H1 (cell line): ENCODE measurements at regions not wholly inside any gene's neighbourhood (a gene's known extent, or its start where the extent isn't known, plus 50 kb on each side); places are given as distances from the start of the nearest gene placed in this dataset.

ENCODE experiments used
- CREB1 ChIP-seq: IDR thresholded peaks from 2 replicates; pipeline ENCODE4 v1.6.1; 2012; ENCODE audit warnings: inconsistent platforms
- GABPA ChIP-seq: IDR thresholded peaks from 2 replicates; pipeline ENCODE4 v1.6.1; 2011; ENCODE audit warnings: mild to moderate bottlenecking, low read length, moderate library complexity, borderline replicate concordance; ENCODE audit not compliant: insufficient read depth
- MAX ChIP-seq: IDR thresholded peaks from 2 replicates; pipeline ENCODE4 v1.6.1; 2012; ENCODE audit warnings: inconsistent platforms
- POLR2A ChIP-seq, 2 experiments: IDR thresholded peaks; 1 replicate in 1 of 2; 2 replicates in 1 of 2; pipeline ENCODE4 v1.6.1; 2011; ENCODE audit warnings: low read depth in 2 of 2, low read length in 2 of 2, mild to moderate bottlenecking in 2 of 2; ENCODE audit errors: control extremely low read depth in 1 of 2
- RAD21 ChIP-seq, 2 experiments: IDR thresholded peaks in 1 of 2; conservative IDR thresholded peaks in 1 of 2; 2 replicates each; pipeline ENCODE4 v1.6.1; 2011; ENCODE audit warnings: low read depth in 2 of 2, low read length in 2 of 2, improper control_type of control experiment in 1 of 2, inconsistent platforms in 1 of 2, mild to moderate bottlenecking in 1 of 2, moderate library complexity in 1 of 2
- TF ChIP-seq, protein P1 (sequence below), 3 experiments: IDR thresholded peaks; 1 replicate in 2 of 3; 2 replicates in 1 of 3; pipeline versions ENCODE4 v1.5.1 to v1.6.1; 2011; ENCODE audit warnings: low read length in 3 of 3, mild to moderate bottlenecking in 3 of 3, inconsistent platforms in 2 of 3, low read depth in 1 of 3, moderate library complexity in 1 of 3; ENCODE audit not compliant: insufficient read depth in 1 of 3; ENCODE audit errors: control extremely low read depth in 1 of 3

GRCh38 chr1:194103101-194103500, 916.7 kb upstream of the B3GALT2 start:
- TF ChIP-seq, protein P1, sequence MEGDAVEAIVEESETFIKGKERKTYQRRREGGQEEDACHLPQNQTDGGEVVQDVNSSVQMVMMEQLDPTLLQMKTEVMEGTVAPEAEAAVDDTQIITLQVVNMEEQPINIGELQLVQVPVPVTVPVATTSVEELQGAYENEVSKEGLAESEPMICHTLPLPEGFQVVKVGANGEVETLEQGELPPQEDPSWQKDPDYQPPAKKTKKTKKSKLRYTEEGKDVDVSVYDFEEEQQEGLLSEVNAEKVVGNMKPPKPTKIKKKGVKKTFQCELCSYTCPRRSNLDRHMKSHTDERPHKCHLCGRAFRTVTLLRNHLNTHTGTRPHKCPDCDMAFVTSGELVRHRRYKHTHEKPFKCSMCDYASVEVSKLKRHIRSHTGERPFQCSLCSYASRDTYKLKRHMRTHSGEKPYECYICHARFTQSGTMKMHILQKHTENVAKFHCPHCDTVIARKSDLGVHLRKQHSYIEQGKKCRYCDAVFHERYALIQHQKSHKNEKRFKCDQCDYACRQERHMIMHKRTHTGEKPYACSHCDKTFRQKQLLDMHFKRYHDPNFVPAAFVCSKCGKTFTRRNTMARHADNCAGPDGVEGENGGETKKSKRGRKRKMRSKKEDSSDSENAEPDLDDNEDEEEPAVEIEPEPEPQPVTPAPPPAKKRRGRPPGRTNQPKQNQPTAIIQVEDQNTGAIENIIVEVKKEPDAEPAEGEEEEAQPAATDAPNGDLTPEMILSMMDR (IDR thresholded peaks at IDR 0.05; ENCODE audit: control extremely low read depth in 1 of 3, insufficient read depth in 1 of 3, low read depth in 1 of 3, low read length in 3 of 3): no peak
- TF ChIP-seq POLR2A (IDR thresholded peaks at IDR 0.05; ENCODE audit: control extremely low read depth in 1 of 2, low read depth in 2 of 2, low read length in 2 of 2) (no peak), GABPA (no peak), CREB1 (no peak), RAD21 (IDR thresholded peaks at IDR 0.05 in 1 of 2, conservative IDR thresholded peaks at IDR 0.05 in 1 of 2; ENCODE audit: low read depth in 2 of 2, low read length in 2 of 2) (no peak), MAX (no peak)
